WTC11 (cell line): ENCODE measurements at regions not wholly inside any gene's neighbourhood (a gene's known extent, or its start where the extent isn't known, plus 50 kb on each side); places are given as distances from the start of the nearest gene placed in this dataset.
"Not testable (repeated sequence)": the region's sequence is repeated elsewhere in the genome, so short reads cannot be mapped to it uniquely, and the experiment has no call there.

Experiments used
- CTCF ChIP-seq: fragments of 200-600 bp; IDR thresholded peaks from 2 replicates; pipeline ENCODE4 v1.8.0; 2022; ENCODE audit warnings: antibody characterized with exemption
- FOXJ3 ChIP-seq: sonication (generic); formaldehyde crosslinking; IDR thresholded peaks from 2 replicates; pipeline ENCODE4 v1.9.0; 2021; ENCODE audit warnings: missing genetic modification reagents, mild to moderate bottlenecking, borderline replicate concordance
- SP1 ChIP-seq: sonication (generic); formaldehyde crosslinking; conservative IDR thresholded peaks from 2 replicates; pipeline ENCODE4 v1.8.1; 2022; ENCODE audit warnings: missing genetic modification reagents
- ZNF263 ChIP-seq: sonication (generic); formaldehyde crosslinking; IDR thresholded peaks from 2 replicates; pipeline ENCODE4 v1.8.1; 2022; ENCODE audit warnings: low read depth, mild to moderate bottlenecking, moderate library complexity, missing genetic modification reagents
- TF ChIP-seq, protein P1 (sequence below): sonication (generic); formaldehyde crosslinking; IDR thresholded peaks from 2 replicates; pipeline ENCODE4 v1.8.1; 2022; ENCODE audit warnings: missing genetic modification reagents, borderline replicate concordance

DNA sequence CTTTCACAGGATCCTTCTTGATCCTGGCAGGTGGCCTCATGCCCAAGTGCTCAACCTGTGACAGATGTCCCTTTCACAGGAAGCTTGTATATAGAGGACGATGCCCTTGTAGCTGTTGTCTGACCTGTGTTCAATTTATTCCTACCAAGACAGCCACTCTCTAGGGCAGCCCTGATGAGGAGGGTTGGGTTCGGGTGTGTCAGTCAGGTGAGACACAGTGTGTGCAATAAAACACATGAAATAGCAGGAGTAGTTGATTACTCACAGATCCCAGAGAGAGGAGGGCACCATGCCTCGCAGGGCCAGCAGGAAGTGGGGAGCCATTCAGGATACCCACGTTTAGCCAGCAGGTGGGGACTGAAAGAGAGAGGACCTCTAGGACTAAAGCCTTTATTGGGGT, 52.7 kb upstream of the THOC3 start:
- not testable (repeated sequence) for TF ChIP-seq CTCF; SP1 (CRISPR knock-in tag); ZNF263 (CRISPR knock-in tag); FOXJ3
- TF ChIP-seq, protein P1, sequence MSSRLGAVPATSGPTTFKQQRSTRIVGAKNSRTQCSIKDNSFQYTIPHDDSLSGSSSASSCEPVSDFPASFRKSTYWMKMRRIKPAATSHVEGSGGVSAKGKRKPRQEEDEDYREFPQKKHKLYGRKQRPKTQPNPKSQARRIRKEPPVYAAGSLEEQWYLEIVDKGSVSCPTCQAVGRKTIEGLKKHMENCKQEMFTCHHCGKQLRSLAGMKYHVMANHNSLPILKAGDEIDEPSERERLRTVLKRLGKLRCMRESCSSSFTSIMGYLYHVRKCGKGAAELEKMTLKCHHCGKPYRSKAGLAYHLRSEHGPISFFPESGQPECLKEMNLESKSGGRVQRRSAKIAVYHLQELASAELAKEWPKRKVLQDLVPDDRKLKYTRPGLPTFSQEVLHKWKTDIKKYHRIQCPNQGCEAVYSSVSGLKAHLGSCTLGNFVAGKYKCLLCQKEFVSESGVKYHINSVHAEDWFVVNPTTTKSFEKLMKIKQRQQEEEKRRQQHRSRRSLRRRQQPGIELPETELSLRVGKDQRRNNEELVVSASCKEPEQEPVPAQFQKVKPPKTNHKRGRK, result not testable (repeated sequence)
